GM12878 (cell line): ENCODE measurements at regions not wholly inside any gene's neighbourhood (a gene's known extent, or its start where the extent isn't known, plus 50 kb on each side); places are given as distances from the start of the nearest gene placed in this dataset.

Experiments
- ATAC-seq: fragments of 200-7000 bp; cut with Tn5 transposase; 3 replicates; pipeline ENCODE4 v1.9.1; 2020; ENCODE audit warnings: mild to moderate bottlenecking, moderate library complexity
- BruUV-seq: library from RNA; stranded (reverse); fragments of 400-500 nt; replicated peaks from 2 replicates; lab custom pipeline; 2021; lab: Mats Ljungman, UMichigan
- CTCF ChIA-PET: fragments of 300-600 bp; sonication (Branson Sonifier 250); formaldehyde crosslinking; extraction: SDS; loops from one replicate; lab custom pipeline; 2021; ENCODE audit warnings: inconsistent platforms; lab: Yijun Ruan, JAX
- POLR2A ChIA-PET: fragments of 350-600 bp; formaldehyde crosslinking; extraction: SDS; loops from one replicate; lab custom pipeline; 2021; ENCODE audit warnings: inconsistent platforms; lab: Charles Lee
- RAD21 ChIA-PET: fragments of 300-600 bp; sonication (Branson Sonifier 250); formaldehyde crosslinking; loops from one replicate; lab custom pipeline; 2023; ENCODE audit warnings: antibody characterized with exemption; ENCODE audit not compliant: unreplicated experiment; lab: Charles Lee
- SMC1A ChIA-PET: fragments of 300-600 bp; sonication (Branson Sonifier 250); formaldehyde crosslinking; loops from one replicate; lab custom pipeline; 2023; ENCODE audit not compliant: unreplicated experiment, uncharacterized antibody; lab: Charles Lee
- DNase-seq: peaks from one replicate; pipeline ENCODE4 v3.0.0-alpha.2; 2011; ENCODE audit warnings: low read depth, low spot score
- FAIRE-seq: peaks from 3 replicates; lab custom pipeline; 2011; peaks lifted over from hg19 to GRCh38; lab: Jason Lieb, UNC
- H2AFZ ChIP-seq: 2 replicates; pipeline ENCODE4 v1.6.0; 2011; ENCODE audit warnings: low read depth, low read length, control low read depth; ENCODE audit not compliant: control insufficient read depth
- H3K27ac ChIP-seq: 2 replicates; pipeline ENCODE4 v1.5.1; 2011; ENCODE audit warnings: control low read depth; ENCODE audit not compliant: control insufficient read depth, insufficient read depth
- H3K27me3 ChIP-seq, 2 experiments: replicated peaks in 1 of 2; 2 replicates each; pipeline versions ENCODE4 v1.6.0 to v1.6.1; 2011; ENCODE audit warnings: low read length in 1 of 2; ENCODE audit not compliant: control insufficient read depth in 2 of 2, insufficient read depth in 2 of 2
- H3K36me3 ChIP-seq, 2 experiments: 2 replicates each; pipeline ENCODE4 v1.5.1; 2011; ENCODE audit warnings: low read length in 1 of 2; ENCODE audit not compliant: control insufficient read depth in 2 of 2, insufficient read depth in 2 of 2
- H3K4me1 ChIP-seq: 2 replicates; pipeline ENCODE4 v1.6.1; 2011; ENCODE audit warnings: mild to moderate bottlenecking, low read length, moderate library complexity, mixed read lengths; ENCODE audit not compliant: control insufficient read depth, insufficient read depth
- H3K4me2 ChIP-seq: 2 replicates; pipeline ENCODE4 v1.6.0; 2011; ENCODE audit warnings: control low read depth; ENCODE audit not compliant: control insufficient read depth, insufficient read depth
- H3K4me3 ChIP-seq: fragments of 200-600 bp; sonication (generic); 2 replicates; pipeline ENCODE4 v1.5.1; 2016
- H3K79me2 ChIP-seq: 2 replicates; pipeline ENCODE4 v1.6.0; 2011; ENCODE audit warnings: low read length; ENCODE audit not compliant: control insufficient read depth, insufficient read depth
- H3K9ac ChIP-seq: 2 replicates; pipeline ENCODE4 v1.8.0; 2011; ENCODE audit warnings: low read length, control low read depth, mixed read lengths; ENCODE audit not compliant: control insufficient read depth, insufficient read depth
- H3K9me3 ChIP-seq: replicated peaks from 3 replicates; pipeline ENCODE4 v1.5.1; 2011; ENCODE audit warnings: mild to moderate bottlenecking, low read length; ENCODE audit not compliant: control insufficient read depth, insufficient read depth
- H4K20me1 ChIP-seq: 2 replicates; pipeline ENCODE4 v1.6.0; 2011; ENCODE audit not compliant: control insufficient read depth, insufficient read depth
- CREM ChIP-seq: IDR thresholded peaks from 2 replicates; pipeline ENCODE4 v1.6.1; 2014; ENCODE audit warnings: antibody characterized with exemption, low read depth
- IKZF2 ChIP-seq, 2 experiments: fragments of 450-650 bp; IDR thresholded peaks; 2 replicates each; pipeline ENCODE4 v1.6.1; 2017; ENCODE audit warnings: mild to moderate bottlenecking in 2 of 2, moderate library complexity in 2 of 2
- MTA2 ChIP-seq: fragments of 450-650 bp; IDR thresholded peaks from 2 replicates; pipeline ENCODE4 v1.6.1; 2016; ENCODE audit warnings: low read depth, mild to moderate bottlenecking, moderate library complexity
- NBN ChIP-seq: fragments of 450-650 bp; IDR thresholded peaks from 2 replicates; pipeline ENCODE4 v1.6.1; 2016
- NFYB ChIP-seq: IDR thresholded peaks from 2 replicates; pipeline ENCODE4 v1.6.1; 2011; ENCODE audit warnings: low read depth, mild to moderate bottlenecking, low read length, improper control_type of control experiment, moderate library complexity; ENCODE audit not compliant: insufficient read depth
- ZBTB4 ChIP-seq: fragments of 450-650 bp; formaldehyde crosslinking; IDR thresholded peaks from 2 replicates; pipeline ENCODE4 v1.4.0; 2022; ENCODE audit warnings: mild to moderate bottlenecking, moderate library complexity
- ZNF274 ChIP-seq: IDR thresholded peaks from one replicate; pipeline ENCODE4 v1.8.0; 2011; ENCODE audit not compliant: insufficient read length, insufficient read depth
- WGBS: methylation state at CpG from one replicate; pipeline ENCODE4 v1.1.6; 2016; ENCODE audit warnings: low lambda C conversion rate; ENCODE audit not compliant: insufficient replicate concordance, insufficient coverage; ENCODE audit errors: missing lambda C conversion rate; 5-methylcytosine and 5-hydroxymethylcytosine counted together
- in situ Hi-C: fragments of 300-500 bp; cut with MboI; formaldehyde crosslinking; loops from 9 replicates; pipeline ENCODE4 v1.14.3; 2018; ENCODE audit warnings: mixed read lengths
- intact Hi-C: fragments of 100-400 bp; cut with micrococcal nuclease; formaldehyde crosslinking; loops from one replicate; pipeline ENCODE4 v1.14.2; 2022; ENCODE audit not compliant: unreplicated experiment

GRCh38 chr7:1346851-1347250, 112.4 kb downstream of the MICALL2 start:
- BruUV-seq = no TSS peak
- Histone ChIP-seq H3K4me3 (no peak overlapping the region), H3K27me3 (no peaks in the 10 kb centered on the region; a peak in 2 of 4 replicates), H3K79me2 (no peaks in the 10 kb centered on the region), H3K9me3 (no peaks in the 10 kb centered on the region; the same call in 2 of the 3 replicates), H3K36me3 (no peaks in the 10 kb centered on the region), H3K4me1 (no peaks in the 10 kb centered on the region), H3K9ac (no peak overlapping the region), H3K4me2 (no peak overlapping the region), H4K20me1 (no peaks in the 10 kb centered on the region), H2AFZ (no peak overlapping the region), H3K27ac (no peak overlapping the region)
- ChIA-PET CTCF (no interaction called here), RAD21 (no interaction called here), POLR2A (no interaction called here), SMC1A (no interaction called here)
- TF ChIP-seq NFYB (no peak), CREM (no peak), IKZF2 (IDR thresholded peaks at IDR 0.05) (no peak), MTA2 (no peak), ZBTB4 (no peak), ZNF274 (no peak), NBN (no peak)
- DNase-seq = no peak
- intact Hi-C loops (no loop called here), in situ Hi-C loops (no loop called here)
- no peak for FAIRE-seq
- no peak for ATAC-seq
- 44% methylated on average over 12 of the region's 12 CpGs for WGBS
